NCI-H345 treated with DMSO at 0.1 percent for 48 hours (cell line): ENCODE measurements at regions not wholly inside any gene's neighbourhood (a gene's known extent, or its start where the extent isn't known, plus 50 kb on each side); places are given as distances from the start of the nearest gene placed in this dataset.

ENCODE experiments used
- DNase-seq: peaks from one replicate; lab custom pipeline; 2025; ENCODE audit not compliant: unreplicated experiment; lab: John Stamatoyannopoulos, UW

- DNase-seq: no peak
These were observed 166.1 kb downstream of the TNFSF13B start for GRCh38 chr13:108435393-108436149.

- DNase-seq: no peak
These were observed 168.0 kb downstream of the TNFSF13B start for GRCh38 chr13:108437496-108437895.

- no peak for DNase-seq
These were observed 170.0 kb downstream of the TNFSF13B start for GRCh38 chr13:108439556-108439955.

- DNase-seq: no peak
These were observed 174.9 kb downstream of the TNFSF13B start for GRCh38 chr13:108444448-108444847.

GRCh38 chr13:108448891-108449290 lies 179.4 kb downstream of the TNFSF13B start:
- DNase-seq: no peak

- DNase-seq: no peak
These were observed 178.3 kb upstream of the MYO16 start for GRCh38 chr13:108451121-108451520.

GRCh38 chr13:108455320-108455719 lies 174.1 kb upstream of the MYO16 start:
- no peak for DNase-seq

- DNase-seq: no peak
These were observed 169.4 kb upstream of the MYO16 start for GRCh38 chr13:108460043-108460442.

- DNase-seq: no peak
These were observed 168.7 kb upstream of the MYO16 start for GRCh38 chr13:108460746-108461145.

GRCh38 chr13:108463340-108463739 lies 166.1 kb upstream of the MYO16 start:
- no peak for DNase-seq

GRCh38 chr13:108470921-108471320 lies 158.5 kb upstream of the MYO16 start:
- DNase-seq: no peak

GRCh38 chr13:108475181-108475580 lies 154.2 kb upstream of the MYO16 start:
- no peak for DNase-seq

- no peak for DNase-seq
These were observed 152.0 kb upstream of the MYO16 start for GRCh38 chr13:108477376-108477775.

GRCh38 chr13:108478179-108478578 lies 151.2 kb upstream of the MYO16 start:
- no peak for DNase-seq

- no peak for DNase-seq
These were observed 145.4 kb upstream of the MYO16 start for GRCh38 chr13:108483981-108484380.

GRCh38 chr13:108486096-108486495 lies 143.3 kb upstream of the MYO16 start:
- no peak for DNase-seq

GRCh38 chr13:108494991-108495645 lies 134.3 kb upstream of the MYO16 start:
- no peak for DNase-seq

GRCh38 chr13:108495646-108496361 lies 133.6 kb upstream of the MYO16 start:
- DNase-seq: no peak

GRCh38 chr13:108496362-108497210 lies 132.8 kb upstream of the MYO16 start:
- no peak for DNase-seq

GRCh38 chr13:108500711-108501110 lies 128.7 kb upstream of the MYO16 start:
- DNase-seq: no peak

- DNase-seq: no peak
These were observed 121.1 kb upstream of the MYO16 start for GRCh38 chr13:108508263-108508662.
